GM23338 (cell line): ENCODE measurements at regions not wholly inside any gene's neighbourhood (a gene's known extent, or its start where the extent isn't known, plus 50 kb on each side); places are given as distances from the start of the nearest gene placed in this dataset.

ENCODE experiments used
- ATAC-seq: fragments of 200-7000 bp; cut with Tn5 transposase; 3 replicates; pipeline ENCODE4 v1.9.1; 2020
- DNase-seq: peaks from one replicate; pipeline ENCODE4 v3.0.0-alpha.2; 2015; ENCODE audit warnings: low spot score
- H2AFZ ChIP-seq: fragments of 200-600 bp; sonication (generic); 2 replicates; pipeline ENCODE4 v1.8.0; 2016; ENCODE audit warnings: antibody characterized with exemption, mild to moderate bottlenecking, moderate library complexity
- H3F3A ChIP-seq: fragments of 200-600 bp; sonication (generic); replicated peaks from 2 replicates; pipeline ENCODE4 v1.8.0; 2017; ENCODE audit warnings: antibody characterized with exemption, mixed run types, low read depth
- H3K27ac ChIP-seq: fragments of 200-600 bp; sonication (generic); 2 replicates; pipeline ENCODE4 v1.6.1; 2016; ENCODE audit warnings: low read depth
- H3K27me3 ChIP-seq: fragments of 200-600 bp; sonication (generic); 2 replicates; pipeline ENCODE4 v1.8.0; 2016; ENCODE audit warnings: mild to moderate bottlenecking, mixed run types, moderate library complexity; ENCODE audit not compliant: insufficient read depth
- H3K36me3 ChIP-seq: fragments of 200-600 bp; sonication (generic); 2 replicates; pipeline ENCODE4 v1.8.0; 2016; ENCODE audit warnings: mild to moderate bottlenecking; ENCODE audit not compliant: insufficient read depth
- H3K4me1 ChIP-seq: fragments of 200-600 bp; sonication (generic); 2 replicates; pipeline ENCODE4 v1.8.0; 2016; ENCODE audit warnings: mild to moderate bottlenecking, moderate library complexity; ENCODE audit not compliant: insufficient read depth
- H3K4me2 ChIP-seq: fragments of 200-600 bp; sonication (generic); 2 replicates; pipeline ENCODE4 v1.7.1; 2017; ENCODE audit warnings: mixed run types
- H3K4me3 ChIP-seq: fragments of 200-600 bp; sonication (generic); 2 replicates; pipeline ENCODE4 v1.6.1; 2016; ENCODE audit warnings: mixed run types
- H3K79me2 ChIP-seq: fragments of 200-600 bp; sonication (generic); replicated peaks from 2 replicates; pipeline ENCODE4 v1.8.0; 2017; ENCODE audit warnings: mild to moderate bottlenecking; ENCODE audit not compliant: insufficient read depth
- H3K9me2 ChIP-seq: fragments of 200-600 bp; sonication (generic); 2 replicates; pipeline ENCODE4 v1.8.0; 2017; ENCODE audit not compliant: insufficient read depth
- H4K20me1 ChIP-seq: fragments of 200-600 bp; sonication (generic); replicated peaks from 2 replicates; pipeline ENCODE4 v1.8.0; 2017; ENCODE audit warnings: mild to moderate bottlenecking; ENCODE audit not compliant: insufficient read depth
- H3K27ac Mint-ChIP-seq: 2 replicates; pipeline ENCODE4 v1.8.0; 2020; ENCODE audit warnings: inconsistent platforms, mild to moderate bottlenecking, moderate library complexity, mixed read lengths
- H3K27me3 Mint-ChIP-seq: 3 replicates; pipeline ENCODE4 v1.8.0; 2022; ENCODE audit warnings: low read depth, mild to moderate bottlenecking, moderate library complexity, mixed read lengths, inconsistent platforms; ENCODE audit not compliant: insufficient read depth, poor library complexity
- H3K36me3 Mint-ChIP-seq: 3 replicates; pipeline ENCODE4 v1.8.0; 2021; ENCODE audit warnings: low read depth, mild to moderate bottlenecking, inconsistent platforms, moderate library complexity, mixed read lengths
- H3K4me1 Mint-ChIP-seq: 3 replicates; pipeline ENCODE4 v1.8.0; 2020; ENCODE audit warnings: mild to moderate bottlenecking, inconsistent platforms, mixed read lengths
- H3K4me3 Mint-ChIP-seq: 3 replicates; pipeline ENCODE4 v1.8.0; 2021; ENCODE audit warnings: moderate library complexity, mild to moderate bottlenecking, inconsistent platforms, mixed read lengths
- H3K9me3 Mint-ChIP-seq: 3 replicates; pipeline ENCODE4 v1.8.0; 2020; ENCODE audit warnings: moderate library complexity, mild to moderate bottlenecking, inconsistent platforms, mixed read lengths
- CREB1 ChIP-seq: fragments of 250-450 bp; sonication (Bioruptor Pico); IDR thresholded peaks from 2 replicates; pipeline ENCODE4 v1.5.0; 2020; ENCODE audit warnings: low read depth, mild to moderate bottlenecking, moderate library complexity
- CTCF ChIP-seq, 2 experiments: fragments of 200-600 bp in 1 of 2; sonication (generic) in 1 of 2; conservative IDR thresholded peaks; 2 replicates each; pipeline versions ENCODE4 v1.5.1 to v1.6.1; 2016 to 2017; ENCODE audit warnings: antibody characterized with exemption in 2 of 2, low read depth in 2 of 2, mild to moderate bottlenecking in 2 of 2, moderate library complexity in 1 of 2
- EZH2 ChIP-seq: fragments of 200-600 bp; sonication (generic); IDR thresholded peaks from one replicate; pipeline ENCODE4 v1.8.0; 2017; ENCODE audit warnings: antibody characterized with exemption, mild to moderate bottlenecking, low read depth; ENCODE audit not compliant: unreplicated experiment
- EZH2phosphoT487 ChIP-seq: fragments of 200-600 bp; sonication (generic); IDR thresholded peaks from one replicate; pipeline ENCODE4 v1.8.1; 2018; ENCODE audit warnings: antibody characterized with exemption; ENCODE audit not compliant: unreplicated experiment
- JUNB ChIP-seq: IDR thresholded peaks from one replicate; pipeline ENCODE4 v1.6.1; 2016; ENCODE audit warnings: antibody characterized with exemption; ENCODE audit not compliant: unreplicated experiment
- NANOG ChIP-seq: IDR thresholded peaks from 2 replicates; pipeline ENCODE4 v1.6.1; 2016; ENCODE audit warnings: antibody characterized with exemption, borderline replicate concordance
- POLR2AphosphoS5 ChIP-seq: IDR thresholded peaks from 2 replicates; pipeline ENCODE4 v1.6.1; 2016; ENCODE audit warnings: antibody characterized with exemption, low read depth
- REST ChIP-seq: IDR thresholded peaks from one replicate; pipeline ENCODE4 v1.6.1; 2018; ENCODE audit warnings: antibody characterized with exemption; ENCODE audit not compliant: unreplicated experiment
- STAT1 ChIP-seq: IDR thresholded peaks from one replicate; pipeline ENCODE4 v1.6.1; 2016; ENCODE audit warnings: antibody characterized with exemption; ENCODE audit not compliant: unreplicated experiment
- ZNF114 ChIP-seq: fragments of 250-450 bp; sonication (Bioruptor Pico); IDR thresholded peaks from 2 replicates; pipeline ENCODE4 v1.5.0; 2020; ENCODE audit warnings: mild to moderate bottlenecking, moderate library complexity
- ZNF331 ChIP-seq: fragments of 250-450 bp; sonication (Bioruptor Pico); IDR thresholded peaks from 2 replicates; pipeline ENCODE4 v1.5.0; 2020; ENCODE audit warnings: low read depth, mild to moderate bottlenecking, moderate library complexity
- ZNF462 ChIP-seq: fragments of 250-450 bp; sonication (Bioruptor Pico); IDR thresholded peaks from 2 replicates; pipeline ENCODE4 v1.5.0; 2020; ENCODE audit warnings: mild to moderate bottlenecking, moderate library complexity

- peaks cover 1% of the 10 kb centered on the region for H3K27me3 Mint-ChIP-seq
- Histone ChIP-seq H3K4me2 (no peak overlapping the region), H3K4me3 (no peak overlapping the region), H3K9me2 (no peaks in the 10 kb centered on the region), H2AFZ (no peak overlapping the region), H3K36me3 (no peaks in the 10 kb centered on the region), H3K27me3 (no peaks in the 10 kb centered on the region), H3F3A (no peaks in the 10 kb centered on the region), H3K4me1 (no peaks in the 10 kb centered on the region), H3K27ac (no peak overlapping the region), H3K79me2 (no peaks in the 10 kb centered on the region), H4K20me1 (no peaks in the 10 kb centered on the region)
- no peak overlapping the region for H3K27ac Mint-ChIP-seq
- DNase-seq (no peak), ATAC-seq (no peak)
- TF ChIP-seq ZNF114 (CRISPR knock-in tag) (no peak), EZH2phosphoT487 (no peak), JUNB (no peak), EZH2 (no peak), REST (no peak), ZNF462 (CRISPR knock-in tag) (no peak), NANOG (no peak), POLR2AphosphoS5 (no peak), STAT1 (no peak), CREB1 (CRISPR knock-in tag) (no peak), ZNF331 (no peak), CTCF (conservative IDR thresholded peaks at IDR 0.05; ENCODE audit: low read depth in 2 of 2) (no peak)
- H3K4me3 Mint-ChIP-seq = no peak overlapping the region
- no peaks in the 10 kb centered on the region for H3K4me1 Mint-ChIP-seq
- H3K9me3 Mint-ChIP-seq = peaks cover 4% of the 10 kb centered on the region
- H3K36me3 Mint-ChIP-seq = no peaks in the 10 kb centered on the region
Observed at GRCh38 chr6:154582696-154583095, 72.2 kb upstream of the CNKSR3 start.
